Cardiac muscle cell (in vitro differentiated cells and primary cell): ENCODE measurements at regions not wholly inside any gene's neighbourhood (a gene's known extent, or its start where the extent isn't known, plus 50 kb on each side); places are given as distances from the start of the nearest gene placed in this dataset.

Experiments
- DNase-seq, 2 donors: peaks; one replicate each; pipeline versions ENCODE4 v3.0.0 to v3.0.0-alpha.2; 2010 to 2017; ENCODE audit warnings: low read depth in 1 of 2, low spot score in 1 of 2
- H3K27ac ChIP-seq: fragments of 200-600 bp; sonication (generic); 2 replicates; pipeline ENCODE4 v1.5.1; 2016
- H3K27me3 ChIP-seq: fragments of 200-600 bp; sonication (generic); 2 replicates; pipeline ENCODE4 v1.6.0; 2016; ENCODE audit warnings: control low read depth
- H3K36me3 ChIP-seq: fragments of 200-600 bp; sonication (generic); 2 replicates; pipeline ENCODE4 v1.5.1; 2016; ENCODE audit warnings: control low read depth
- H3K4me1 ChIP-seq: fragments of 200-600 bp; sonication (generic); 2 replicates; pipeline ENCODE4 v1.8.1; 2017; ENCODE audit warnings: low read depth, mild to moderate bottlenecking, mixed run types
- H3K4me3 ChIP-seq: fragments of 200-600 bp; sonication (generic); 2 replicates; pipeline ENCODE4 v1.5.1; 2016; ENCODE audit warnings: mild to moderate bottlenecking
- H3K9me3 ChIP-seq: fragments of 200-600 bp; sonication (generic); 2 replicates; pipeline ENCODE4 v1.5.1; 2017; ENCODE audit warnings: low read depth, mild to moderate bottlenecking, control low read depth
- TF ChIP-seq, protein P1 (sequence below): IDR thresholded peaks from 2 replicates; pipeline ENCODE4 v1.5.1; 2012; ENCODE audit warnings: low read depth, mild to moderate bottlenecking, low read length

DNA sequence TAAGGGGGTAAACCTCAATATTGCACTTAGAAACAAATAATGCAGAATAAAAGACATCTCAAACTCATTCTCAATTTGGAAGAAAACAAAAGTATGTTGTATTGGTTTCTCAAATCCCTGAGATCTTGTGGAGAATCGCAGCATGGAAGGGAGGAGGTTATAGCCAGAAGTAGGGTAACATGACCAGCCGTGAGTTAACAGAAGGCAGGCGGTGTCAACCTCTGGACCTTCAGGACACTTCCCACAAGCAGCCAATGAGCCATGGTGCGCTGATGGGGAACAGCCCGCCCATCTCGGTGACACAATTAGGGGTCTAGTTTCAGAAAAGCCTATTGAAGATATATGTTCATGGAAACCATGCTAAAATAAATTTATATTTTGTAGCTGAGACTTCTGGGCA lies 98.4 kb downstream of the ALDH8A1 start:
- Histone ChIP-seq H3K4me3 (no peak overlapping the region), H3K9me3 (no peaks in the 10 kb centered on the region), H3K27ac (no peak overlapping the region), H3K4me1 (peaks cover 12% of the 10 kb centered on the region), H3K36me3 (no peaks in the 10 kb centered on the region), H3K27me3 (no peaks in the 10 kb centered on the region)
- TF ChIP-seq, protein P1, sequence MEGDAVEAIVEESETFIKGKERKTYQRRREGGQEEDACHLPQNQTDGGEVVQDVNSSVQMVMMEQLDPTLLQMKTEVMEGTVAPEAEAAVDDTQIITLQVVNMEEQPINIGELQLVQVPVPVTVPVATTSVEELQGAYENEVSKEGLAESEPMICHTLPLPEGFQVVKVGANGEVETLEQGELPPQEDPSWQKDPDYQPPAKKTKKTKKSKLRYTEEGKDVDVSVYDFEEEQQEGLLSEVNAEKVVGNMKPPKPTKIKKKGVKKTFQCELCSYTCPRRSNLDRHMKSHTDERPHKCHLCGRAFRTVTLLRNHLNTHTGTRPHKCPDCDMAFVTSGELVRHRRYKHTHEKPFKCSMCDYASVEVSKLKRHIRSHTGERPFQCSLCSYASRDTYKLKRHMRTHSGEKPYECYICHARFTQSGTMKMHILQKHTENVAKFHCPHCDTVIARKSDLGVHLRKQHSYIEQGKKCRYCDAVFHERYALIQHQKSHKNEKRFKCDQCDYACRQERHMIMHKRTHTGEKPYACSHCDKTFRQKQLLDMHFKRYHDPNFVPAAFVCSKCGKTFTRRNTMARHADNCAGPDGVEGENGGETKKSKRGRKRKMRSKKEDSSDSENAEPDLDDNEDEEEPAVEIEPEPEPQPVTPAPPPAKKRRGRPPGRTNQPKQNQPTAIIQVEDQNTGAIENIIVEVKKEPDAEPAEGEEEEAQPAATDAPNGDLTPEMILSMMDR = no peak
- DNase-seq = no peak

GRCh38 chr6:134850721-134851305 lies 99.1 kb downstream of the ALDH8A1 start:
- Histone ChIP-seq H3K4me3 (no peak overlapping the region), H3K4me1 (peaks cover 12% of the 10 kb centered on the region), H3K27ac (no peak overlapping the region), H3K36me3 (no peaks in the 10 kb centered on the region), H3K27me3 (no peaks in the 10 kb centered on the region), H3K9me3 (no peaks in the 10 kb centered on the region)
- TF ChIP-seq, protein P1 = no peak
- peak in 1 of 2 donors; percentile 83 for DNase-seq

- Histone ChIP-seq H3K4me1 (peaks cover 12% of the 10 kb centered on the region), H3K36me3 (no peaks in the 10 kb centered on the region), H3K9me3 (no peaks in the 10 kb centered on the region), H3K4me3 (no peak overlapping the region), H3K27me3 (no peaks in the 10 kb centered on the region), H3K27ac (no peak overlapping the region)
- TF ChIP-seq, protein P1 = no peak
- DNase-seq = no peak
Measured at GRCh38 chr6:134849920-134850447, 99.9 kb downstream of the ALDH8A1 start.

DNA sequence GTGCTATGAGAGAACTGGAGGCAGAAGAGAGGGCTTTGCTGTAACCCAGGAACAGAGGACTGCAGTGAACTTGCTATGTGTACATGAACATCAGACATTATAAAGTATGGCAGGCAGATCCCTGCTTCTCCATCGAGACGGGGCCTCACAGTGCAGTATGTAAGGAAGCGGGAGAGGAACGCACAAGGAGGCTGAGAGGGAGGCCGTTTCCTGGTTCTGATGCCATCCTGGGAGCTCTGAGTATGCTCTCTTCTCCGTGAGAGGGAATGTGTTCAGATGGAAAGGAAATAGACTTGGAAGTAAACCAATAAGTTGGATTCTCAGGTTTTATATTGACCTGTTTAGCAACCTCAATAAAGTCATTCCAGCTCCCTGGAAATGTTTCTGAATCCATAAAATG lies 101.8 kb downstream of the ALDH8A1 start:
- no peak overlapping the region for H3K4me3 ChIP-seq
- H3K27me3 ChIP-seq = no peaks in the 10 kb centered on the region
- DNase-seq = no peak
- peaks cover 2% of the 10 kb centered on the region for H3K4me1 ChIP-seq
- no peaks in the 10 kb centered on the region for H3K9me3 ChIP-seq
- H3K27ac ChIP-seq = no peak overlapping the region
- TF ChIP-seq, protein P1 = no peak
- no peaks in the 10 kb centered on the region for H3K36me3 ChIP-seq

- Histone ChIP-seq H3K9me3 (no peaks in the 10 kb centered on the region), H3K27ac (no peak overlapping the region), H3K4me3 (no peak overlapping the region), H3K36me3 (no peaks in the 10 kb centered on the region), H3K4me1 (no peaks in the 10 kb centered on the region), H3K27me3 (no peaks in the 10 kb centered on the region)
- no peak for DNase-seq
- TF ChIP-seq, protein P1 = no peak
Measured at GRCh38 chr6:134846865-134847264, 103.0 kb downstream of the ALDH8A1 start.
